Globus pallidus (tissue), 1 donor: ENCODE measurements at regions not wholly inside any gene's neighbourhood (a gene's known extent, or its start where the extent isn't known, plus 50 kb on each side); places are given as distances from the start of the nearest gene placed in this dataset.
"Not testable (repeated sequence)": the region's sequence is repeated elsewhere in the genome, so short reads cannot be mapped to it uniquely, and the experiment has no call there.

Experiments used
- DNase-seq: peaks from one replicate; pipeline ENCODE4 v3.0.0-alpha.2; 2015; ENCODE audit warnings: low spot score

DNA sequence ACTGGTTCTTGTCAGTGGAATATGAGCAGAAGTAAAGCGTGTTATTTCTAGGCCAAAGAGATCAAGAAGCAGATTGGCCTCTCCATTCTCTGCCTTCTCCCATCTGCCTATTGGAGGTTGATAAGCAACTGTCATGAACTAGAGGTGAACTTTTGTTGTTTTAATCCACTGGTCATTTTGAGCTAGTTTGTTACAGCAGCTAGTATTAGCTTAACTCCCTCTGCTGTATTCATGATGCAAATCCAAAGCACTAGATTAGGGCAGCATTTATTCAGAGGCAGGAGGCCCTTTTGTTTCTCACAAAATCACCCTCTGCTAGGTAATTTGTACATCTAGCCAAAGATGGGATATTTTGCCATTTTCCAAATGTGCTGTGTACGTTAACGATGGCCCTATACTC lies 97.3 kb upstream of the DPT start:
- no peak for DNase-seq

DNA sequence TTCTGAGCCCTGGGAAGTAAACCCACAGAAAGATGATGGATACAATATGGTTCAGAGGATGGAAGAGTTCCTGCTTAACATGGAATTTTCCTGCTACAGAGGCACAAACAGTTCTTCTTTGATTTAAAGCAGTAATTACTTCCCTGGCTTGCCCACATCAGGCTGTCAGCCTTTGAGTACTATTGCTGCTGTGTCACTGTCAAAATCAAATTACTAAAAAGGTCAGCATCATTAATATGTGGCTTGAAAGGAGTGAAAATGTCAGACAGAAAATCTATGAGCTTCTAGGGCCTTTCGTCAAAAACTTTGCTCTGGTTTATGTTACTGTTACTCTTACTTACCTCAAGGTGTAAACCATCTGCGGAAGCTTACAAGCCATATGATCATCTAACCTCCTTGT lies 98.6 kb upstream of the DPT start:
- no peak for DNase-seq

DNA sequence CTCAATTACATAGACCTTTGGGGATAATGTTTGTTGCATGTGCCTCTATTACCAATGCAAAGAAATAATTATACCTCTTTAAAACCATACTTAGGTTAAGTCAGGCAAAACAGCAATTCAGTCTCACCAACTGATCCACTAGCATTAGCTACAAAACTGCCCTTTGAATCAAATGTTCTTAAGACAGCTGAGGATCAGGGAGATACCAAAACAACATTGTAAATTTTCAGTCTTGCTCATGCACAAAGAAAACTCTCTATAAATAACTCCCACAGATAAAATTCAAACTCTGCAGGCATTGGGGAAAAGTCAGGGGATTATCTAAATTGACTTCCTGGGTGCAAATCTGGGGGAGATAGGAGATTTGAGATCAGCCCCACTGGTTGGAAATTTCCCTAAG lies 100.9 kb upstream of the DPT start:
- no peak for DNase-seq

DNA sequence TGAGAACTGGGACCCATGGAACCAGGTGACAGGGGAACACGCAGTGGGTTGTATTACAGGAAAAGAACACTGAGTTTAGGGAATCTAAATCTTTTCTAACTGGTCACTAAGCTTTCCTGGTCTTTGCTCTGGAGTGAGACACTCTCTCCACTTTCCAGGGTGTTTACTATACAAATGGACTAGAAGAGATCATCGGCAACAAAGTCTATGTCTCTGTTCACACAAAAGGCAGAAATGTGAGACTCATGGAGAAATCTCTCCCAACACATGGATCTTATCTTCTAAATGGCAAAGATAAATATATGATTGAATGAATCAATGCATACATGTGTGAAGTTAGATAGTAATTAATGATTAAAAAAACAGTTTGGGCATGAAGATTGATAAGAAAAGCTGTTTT lies 101.6 kb upstream of the DPT start:
- no peak for DNase-seq

DNA sequence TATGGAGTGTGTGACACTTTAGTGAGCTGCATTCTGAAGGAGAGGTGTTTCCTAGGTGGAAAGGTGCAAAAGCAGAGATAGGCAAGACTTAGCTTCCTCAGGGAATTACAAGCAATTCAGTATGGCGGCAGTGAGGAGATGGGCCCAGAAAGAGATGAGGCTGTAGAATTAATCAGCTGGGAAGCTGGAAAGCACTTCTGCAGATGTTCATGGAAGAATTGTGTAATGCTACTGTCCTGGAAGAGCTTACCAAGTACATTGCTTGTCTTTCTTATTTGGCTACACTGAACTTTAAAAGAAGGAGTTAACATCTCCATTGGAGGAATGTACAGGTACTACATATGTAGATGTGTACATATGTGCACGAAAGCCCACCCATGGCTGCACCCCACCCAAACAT lies 103.7 kb upstream of the DPT start:
- no peak for DNase-seq

DNA sequence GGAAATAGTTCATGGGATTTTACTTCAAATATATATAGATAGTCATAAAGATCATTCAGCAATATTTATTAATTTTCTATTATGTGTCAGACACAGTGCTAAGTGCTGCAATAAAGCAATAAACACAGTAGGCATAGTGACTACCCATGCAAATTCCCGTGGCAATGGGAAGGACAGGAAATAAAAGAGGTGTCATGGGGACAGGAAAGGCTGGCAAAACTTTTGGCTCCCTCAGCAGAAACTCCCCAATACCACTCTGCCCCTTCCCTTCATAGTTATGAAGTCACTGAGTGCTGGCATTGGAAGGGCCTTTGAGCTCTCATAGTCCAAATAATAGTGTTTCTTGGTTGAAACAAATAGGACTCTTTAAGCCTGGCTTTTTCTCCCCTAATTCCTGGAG lies 104.4 kb upstream of the DPT start:
- DNase-seq = no peak

DNA sequence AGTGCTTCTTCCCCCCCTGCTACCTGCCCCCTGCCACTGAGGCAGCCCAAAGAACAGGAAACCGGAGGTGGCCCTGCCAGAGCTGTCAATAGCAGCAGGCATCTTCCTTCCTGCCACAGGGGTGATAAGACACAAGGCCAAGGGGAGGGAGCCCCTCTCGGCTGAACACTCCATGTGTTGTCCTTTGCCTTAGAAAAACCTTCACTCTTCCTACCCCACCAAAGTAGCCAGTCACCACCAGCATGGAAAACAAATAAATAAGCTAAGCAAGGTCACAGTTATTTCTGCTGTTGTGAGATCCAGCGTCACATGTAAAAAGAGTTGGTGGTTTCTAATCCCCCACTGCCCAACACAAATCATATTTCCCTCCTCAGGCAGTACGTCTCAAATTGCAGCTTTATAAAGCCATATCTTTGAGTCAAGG lies 104.8 kb upstream of the DPT start:
- DNase-seq = no peak

DNA sequence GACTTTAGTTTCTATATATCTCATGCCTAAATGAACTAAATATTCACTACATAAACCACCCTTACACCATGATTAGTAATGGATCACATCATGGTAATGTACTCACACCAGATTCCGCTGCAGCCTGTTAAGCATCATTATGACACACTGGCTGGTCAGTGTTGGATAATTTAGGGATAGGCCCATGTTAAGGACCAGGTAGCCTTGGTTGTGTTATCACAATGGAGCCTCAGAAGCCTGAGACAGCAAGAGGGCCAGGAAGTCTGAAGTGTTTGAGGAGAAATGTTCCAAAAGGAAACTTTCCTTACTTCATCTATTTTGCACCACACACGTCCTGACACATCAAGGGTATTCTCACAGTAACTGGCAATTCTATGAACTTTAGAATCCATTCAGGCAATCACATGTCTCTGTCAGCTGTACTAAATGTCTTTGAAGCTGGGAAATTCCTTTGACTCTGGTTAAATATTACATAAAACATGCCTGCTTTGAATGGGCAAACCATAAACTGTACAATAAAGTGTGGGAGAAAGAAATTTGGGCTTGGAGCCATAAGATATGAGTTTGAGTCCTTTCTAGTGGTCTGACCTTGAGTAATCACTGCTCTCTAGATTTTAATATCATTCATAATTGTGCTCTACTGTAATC lies 105.3 kb upstream of the DPT start:
- DNase-seq = no peak

DNA sequence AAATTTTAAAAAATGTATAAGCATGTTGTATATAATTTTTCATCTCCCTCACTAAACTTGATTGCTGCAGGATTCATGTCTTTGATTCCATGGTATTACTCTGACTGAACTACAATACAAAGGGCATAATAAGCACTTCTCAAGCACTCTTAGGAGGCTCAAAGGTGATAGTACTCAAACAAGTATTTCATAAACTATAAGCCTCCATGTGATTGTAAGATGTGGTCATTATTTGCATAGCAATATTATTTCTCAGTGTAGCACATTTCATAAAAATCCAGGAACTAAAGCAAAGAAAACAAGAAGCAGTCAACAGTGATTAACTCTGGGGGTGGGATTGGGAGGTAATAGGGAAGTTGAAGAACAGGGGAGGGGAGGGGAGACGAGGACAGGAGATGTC lies 106.2 kb upstream of the DPT start:
- DNase-seq = no peak

DNA sequence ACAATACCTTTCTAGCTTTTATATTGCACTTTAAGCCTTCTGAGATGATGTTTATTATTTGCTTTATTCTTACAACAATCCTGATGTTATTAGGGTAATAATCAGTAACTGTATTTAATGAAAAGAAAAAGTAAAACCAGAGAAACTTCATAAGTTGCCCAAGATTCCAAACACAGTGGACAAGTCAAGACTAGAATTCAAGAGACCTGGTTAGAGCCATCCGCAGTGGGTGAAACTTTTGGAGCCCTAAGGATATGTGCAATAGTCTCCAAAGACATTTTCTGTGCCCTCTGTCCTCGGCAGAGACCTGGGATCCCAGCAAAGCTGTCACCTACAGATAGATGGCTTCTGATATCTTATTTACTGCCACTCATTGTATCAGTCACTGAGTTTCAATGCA lies 106.8 kb upstream of the DPT start:
- no peak for DNase-seq

DNA sequence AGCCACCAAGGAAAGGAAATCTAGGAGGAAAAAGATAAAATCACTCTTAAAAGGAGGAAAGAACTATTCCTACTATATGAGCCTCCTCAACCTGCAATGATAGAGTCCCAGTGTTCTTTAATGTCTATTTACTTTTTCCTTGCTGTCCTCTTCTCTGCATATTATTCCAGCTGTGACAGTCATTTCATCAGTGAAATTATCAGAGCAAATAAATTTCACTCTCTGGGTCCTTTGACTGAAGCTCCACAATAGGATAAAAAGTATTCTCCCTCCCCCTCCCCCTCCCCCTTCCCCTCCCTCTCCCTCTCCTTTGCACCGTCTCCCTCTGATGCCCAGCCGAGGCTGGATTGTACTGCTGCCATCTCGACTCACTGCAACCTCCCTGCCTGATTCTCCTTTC lies 107.5 kb upstream of the DPT start:
- DNase-seq = no peak

DNA sequence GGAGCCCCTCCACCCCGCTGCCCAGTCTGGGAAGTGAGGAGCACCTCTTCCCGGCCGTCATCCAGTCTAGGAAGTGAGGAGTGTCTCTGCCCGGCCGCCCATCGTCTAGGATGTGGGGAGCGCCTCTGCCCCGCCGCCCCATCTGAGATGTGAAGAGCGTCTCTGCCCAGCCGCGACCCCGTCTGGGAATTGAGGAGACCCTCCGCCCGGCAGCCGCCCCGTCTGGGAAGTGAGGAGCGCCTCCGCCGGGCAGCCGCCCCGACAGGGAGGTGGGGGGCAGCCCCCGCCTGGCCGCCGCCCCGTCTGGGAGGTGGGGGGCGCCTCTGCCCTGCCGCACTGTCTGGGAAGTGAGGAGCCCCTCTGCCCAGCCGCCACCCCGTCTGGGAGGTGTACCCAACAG lies 108.2 kb upstream of the DPT start:
- not testable (repeated sequence) for DNase-seq

DNA sequence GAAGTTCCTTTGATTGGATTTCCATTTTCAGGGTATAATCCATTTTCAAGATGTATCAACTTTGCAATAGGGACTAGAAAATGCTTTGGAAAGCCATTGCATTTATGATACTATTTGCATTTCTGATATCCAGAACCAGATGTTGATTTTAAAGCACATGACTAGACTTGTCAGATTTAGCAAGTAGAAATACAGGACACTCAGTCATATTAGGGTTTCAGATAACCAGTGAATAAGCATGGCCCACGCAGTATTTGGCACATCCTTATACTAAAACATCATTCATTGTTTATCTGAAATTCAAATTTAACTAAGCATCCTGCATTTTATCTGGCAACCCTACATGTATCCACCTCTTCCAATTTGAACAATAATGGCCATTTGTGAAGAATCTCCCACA lies 113.3 kb upstream of the DPT start:
- no peak for DNase-seq

DNA sequence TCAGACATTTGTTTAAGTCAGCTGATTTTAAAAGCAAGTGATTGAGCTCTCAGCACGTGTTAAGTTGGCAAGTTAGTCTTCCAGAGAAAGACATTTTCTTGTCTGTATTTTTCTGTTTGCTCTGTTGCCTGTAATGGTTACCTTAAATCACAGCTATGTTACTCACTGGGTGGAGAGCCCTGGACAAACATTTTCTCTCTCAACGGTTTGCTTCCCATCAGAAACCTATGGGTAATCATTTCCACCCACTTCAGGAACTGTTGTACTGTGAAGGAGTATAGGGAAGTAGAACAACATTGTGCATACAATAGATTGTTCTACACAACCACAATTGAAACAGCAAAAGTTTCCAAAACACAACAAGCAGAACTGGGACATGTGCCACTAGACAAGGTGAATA lies 113.9 kb upstream of the DPT start:
- no peak for DNase-seq

DNA sequence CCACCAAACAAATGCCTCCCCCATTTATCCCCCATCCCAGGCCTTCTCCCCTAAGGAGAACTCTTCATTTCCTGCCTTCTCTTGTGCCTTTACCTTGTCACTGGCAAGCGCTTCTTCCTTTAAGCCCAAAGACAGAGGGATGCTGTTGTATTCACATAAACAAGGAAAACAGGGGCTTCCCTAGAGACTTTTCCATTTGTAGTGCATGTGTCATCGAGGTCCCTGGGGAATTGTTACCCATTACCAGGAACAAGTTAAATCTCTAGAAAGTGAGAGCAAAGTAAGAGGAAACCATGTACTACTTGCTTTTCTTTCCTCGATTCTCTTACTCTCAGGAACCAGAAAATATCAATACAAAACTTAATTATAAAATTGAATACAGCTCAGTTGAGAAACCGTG lies 114.4 kb upstream of the DPT start:
- DNase-seq = no peak

DNA sequence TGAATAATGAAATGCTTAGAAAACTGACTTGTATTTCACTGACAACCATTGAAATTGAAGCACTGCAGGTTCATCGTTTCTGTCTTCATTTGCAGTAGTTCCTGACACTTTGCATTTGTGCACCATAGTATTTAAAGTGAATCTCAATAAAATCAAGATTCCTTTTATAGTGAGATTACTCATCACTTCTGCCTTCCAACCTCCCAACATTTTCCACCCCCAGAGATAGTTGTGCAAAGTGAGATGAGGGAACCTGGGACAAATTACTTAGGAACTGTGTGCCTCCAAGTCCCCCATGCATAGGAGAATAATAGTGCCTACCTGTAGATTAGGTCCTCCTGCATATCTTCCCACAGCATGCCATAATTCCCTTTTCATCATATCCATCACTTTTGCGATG lies 114.9 kb upstream of the DPT start:
- no peak for DNase-seq

DNA sequence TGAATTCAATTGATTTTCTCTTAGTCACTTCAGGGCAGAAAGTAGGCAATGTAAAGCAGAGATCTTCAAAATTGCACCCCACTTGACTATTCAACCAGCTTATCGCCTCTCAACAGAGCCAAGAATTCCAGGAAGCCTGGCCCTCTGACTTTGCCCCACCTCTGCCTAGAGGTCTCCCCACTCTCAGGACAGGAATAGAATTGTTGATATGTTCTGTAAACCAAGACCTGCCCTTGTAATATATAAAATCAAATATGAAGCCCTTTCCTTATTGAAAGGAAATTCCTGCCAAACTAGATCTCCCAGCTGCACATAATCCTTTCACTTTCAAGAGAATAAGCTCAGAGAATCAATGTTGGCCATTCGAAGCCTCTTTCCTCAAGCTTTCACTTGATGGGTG lies 116.1 kb upstream of the DPT start:
- no peak for DNase-seq

DNA sequence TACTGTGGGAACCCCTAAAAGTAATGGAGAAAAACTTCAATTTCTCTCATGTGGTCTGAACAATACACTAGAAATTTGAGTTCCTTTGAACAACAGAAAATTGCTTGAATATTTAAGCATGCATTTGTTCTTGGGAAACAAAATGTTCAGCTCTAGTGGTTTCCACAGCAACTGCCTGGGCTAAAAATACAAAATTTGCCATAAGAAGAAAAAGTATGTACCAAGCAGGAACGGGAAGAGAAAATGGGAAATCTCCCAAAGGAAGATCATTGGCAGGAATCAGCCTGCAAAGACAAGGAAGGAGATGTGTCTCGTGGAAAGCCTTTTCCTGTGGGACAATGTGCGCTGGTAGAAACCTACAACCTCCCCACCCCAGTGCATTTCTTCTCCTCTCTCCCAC lies 119.0 kb upstream of the DPT start:
- no peak for DNase-seq

DNA sequence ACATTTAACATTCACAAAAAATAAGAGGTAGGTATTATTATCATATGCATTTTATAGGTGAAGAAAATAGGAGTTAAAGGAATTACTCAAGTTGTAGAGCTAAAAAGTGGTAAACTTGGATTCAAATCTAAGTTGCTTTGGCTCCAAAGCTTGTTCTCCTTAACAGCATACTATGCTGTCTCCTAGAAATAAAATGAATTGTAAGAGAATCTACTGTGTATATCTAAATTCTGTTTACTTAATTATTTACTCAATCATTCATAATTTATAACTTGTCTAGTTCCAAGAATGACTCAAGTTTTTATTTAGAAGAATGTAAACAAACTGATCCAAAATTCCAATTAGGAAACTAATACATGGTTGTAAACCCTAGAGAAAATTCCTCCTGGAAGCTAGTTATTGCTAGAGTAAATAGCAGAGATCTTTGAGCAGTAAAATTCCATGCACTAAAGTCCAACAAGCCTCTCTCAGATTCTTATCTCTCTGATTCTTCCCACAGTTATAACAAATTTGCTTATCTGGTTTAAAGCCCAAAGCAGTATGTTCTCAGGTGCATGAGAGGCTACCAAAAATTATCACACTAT lies 132.5 kb upstream of the DPT start:
- DNase-seq = no peak

DNA sequence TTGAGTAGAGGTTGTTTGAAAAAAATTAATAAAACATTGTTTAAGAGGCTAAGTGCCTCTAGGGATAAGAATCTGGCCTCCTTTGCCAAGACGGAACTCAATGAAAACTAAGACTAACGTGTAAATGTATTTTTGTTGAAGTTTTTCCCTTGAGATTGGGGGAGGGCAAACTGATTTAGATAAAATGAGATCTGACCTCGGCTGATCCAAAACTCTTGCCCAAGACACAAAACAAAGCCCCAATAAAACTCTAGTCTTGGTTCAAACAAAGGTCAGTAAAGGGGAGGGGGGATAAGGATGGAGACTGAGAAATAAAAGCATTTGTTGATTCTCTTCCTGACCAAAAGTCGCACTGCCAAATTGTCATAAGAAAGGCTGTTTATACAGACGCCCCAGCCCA lies 134.8 kb upstream of the DPT start:
- DNase-seq = no peak

DNA sequence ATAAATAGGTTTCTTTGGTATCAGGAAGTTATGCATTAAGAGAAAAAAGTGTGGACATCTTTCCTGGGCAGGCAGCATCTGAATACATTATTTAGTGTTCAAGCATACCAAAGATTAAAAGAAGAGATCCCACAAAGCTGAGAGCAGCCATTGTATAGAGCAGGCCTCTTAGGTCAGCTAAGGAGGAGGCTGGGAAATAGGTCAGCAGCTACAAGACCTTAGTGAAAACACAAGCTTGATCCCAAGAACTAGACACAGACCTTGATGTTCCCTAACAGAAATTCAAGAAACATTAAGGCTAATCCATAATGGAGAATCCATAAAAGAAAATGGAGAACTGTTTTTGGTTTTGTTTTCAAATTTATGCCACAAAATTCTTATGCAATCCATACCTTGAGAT lies 135.3 kb upstream of the DPT start:
- no peak for DNase-seq

DNA sequence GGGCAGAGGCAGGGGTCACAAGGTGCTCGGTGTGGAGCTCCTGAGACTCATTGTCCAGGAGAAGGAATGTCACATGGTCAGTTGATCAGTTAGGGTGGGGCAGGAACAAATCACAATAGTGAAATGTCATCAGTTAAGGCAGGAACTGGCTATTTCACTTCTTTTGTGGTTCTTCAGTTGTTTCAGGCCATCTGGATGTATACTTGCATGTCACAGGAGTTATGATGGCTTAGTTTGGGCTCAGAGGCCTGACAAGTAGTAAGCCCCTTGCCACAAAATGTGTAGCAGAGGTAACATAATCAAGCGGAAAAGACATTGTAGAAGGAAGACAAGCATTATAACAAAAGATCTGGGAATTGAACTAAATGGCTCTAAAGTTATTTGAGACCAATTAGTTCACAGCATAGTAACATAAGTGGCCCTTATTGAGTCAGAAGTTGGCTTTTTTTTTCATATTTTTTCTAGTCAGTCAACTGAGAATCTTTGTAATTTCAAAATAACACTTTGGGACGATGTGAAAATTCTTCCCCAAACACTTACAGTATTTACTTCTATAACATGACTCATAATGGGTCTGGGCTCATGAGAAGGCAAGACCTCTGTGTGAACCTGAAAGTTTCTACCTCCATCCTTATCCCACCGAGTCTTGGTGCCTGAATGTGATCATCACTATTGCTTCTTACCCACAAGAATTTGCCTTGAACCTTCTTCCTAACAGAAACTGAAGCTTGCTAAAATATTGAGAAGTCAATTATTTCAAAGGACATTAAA lies 137.0 kb upstream of the DPT start:
- no peak for DNase-seq

DNA sequence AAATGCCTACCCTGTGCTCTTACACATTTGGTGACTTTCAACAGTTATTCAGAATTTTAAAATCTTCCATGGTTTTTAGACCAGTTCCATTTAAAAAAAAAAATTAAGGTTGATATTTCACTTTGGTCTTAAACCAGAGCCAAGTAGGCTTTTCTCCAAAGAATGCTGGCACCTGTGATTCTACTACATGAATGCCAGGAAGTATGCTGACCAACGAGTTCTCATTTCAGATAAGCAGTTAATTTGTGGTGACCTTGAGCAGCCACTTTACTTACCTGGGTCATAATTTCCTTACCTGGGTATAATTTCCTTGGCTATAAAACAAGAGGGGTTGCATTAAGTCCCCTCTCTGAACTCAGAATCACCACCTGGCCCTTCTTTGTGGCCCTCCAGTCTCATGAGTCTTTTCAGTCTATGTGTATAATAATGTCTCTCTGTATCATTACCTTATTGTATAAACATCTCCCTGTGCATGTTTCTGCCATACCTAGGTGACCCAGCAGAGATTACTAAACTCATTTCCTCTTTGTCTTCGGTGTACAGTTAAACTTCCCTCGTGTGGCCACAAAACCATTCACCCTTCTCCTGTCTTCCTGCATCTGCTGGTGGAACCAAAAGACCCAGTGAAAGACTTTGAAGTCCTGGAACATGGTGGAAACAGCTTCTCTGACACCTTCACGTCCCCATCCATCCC lies 139.1 kb upstream of the DPT start:
- no peak for DNase-seq
